OCI-LY7 (cell line): ENCODE measurements at regions not wholly inside any gene's neighbourhood (a gene's known extent, or its start where the extent isn't known, plus 50 kb on each side); places are given as distances from the start of the nearest gene placed in this dataset.

Experiments used
- EZH2phosphoT487 ChIP-seq: fragments of 200-600 bp; sonication (generic); IDR thresholded peaks from 2 replicates; pipeline ENCODE4 v1.6.1; 2018; ENCODE audit warnings: low read depth, borderline replicate concordance, mild to moderate bottlenecking, mixed run types, antibody characterized with exemption, low read length, moderate library complexity, mixed read lengths
- TF ChIP-seq, protein P1 (sequence below): fragments of 200-600 bp; sonication (generic); conservative IDR thresholded peaks from 2 replicates; pipeline ENCODE4 v1.5.1; 2014; ENCODE audit warnings: mild to moderate bottlenecking, antibody characterized with exemption, low read length, moderate library complexity, mixed read lengths

DNA sequence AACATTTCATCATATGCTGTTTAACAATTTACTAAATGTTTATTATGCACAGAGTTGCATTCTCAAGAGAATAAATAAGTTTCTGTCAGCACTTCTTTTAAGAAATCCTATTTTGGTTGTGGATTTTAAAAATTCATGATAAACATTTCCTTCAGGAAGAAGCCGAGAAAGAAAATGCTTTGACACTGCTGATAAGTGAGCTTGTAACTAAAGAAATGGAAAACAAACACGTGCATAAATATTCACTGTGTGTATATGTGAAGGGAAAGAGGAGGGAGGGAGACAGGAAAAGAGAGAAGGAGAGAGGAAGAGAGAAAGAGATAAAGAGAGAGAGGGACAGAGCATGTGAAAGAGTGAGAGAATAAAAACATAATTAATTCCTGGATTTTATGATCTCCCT is 1165.0 kb downstream of the DIAPH3 start:
- TF ChIP-seq, protein P1, sequence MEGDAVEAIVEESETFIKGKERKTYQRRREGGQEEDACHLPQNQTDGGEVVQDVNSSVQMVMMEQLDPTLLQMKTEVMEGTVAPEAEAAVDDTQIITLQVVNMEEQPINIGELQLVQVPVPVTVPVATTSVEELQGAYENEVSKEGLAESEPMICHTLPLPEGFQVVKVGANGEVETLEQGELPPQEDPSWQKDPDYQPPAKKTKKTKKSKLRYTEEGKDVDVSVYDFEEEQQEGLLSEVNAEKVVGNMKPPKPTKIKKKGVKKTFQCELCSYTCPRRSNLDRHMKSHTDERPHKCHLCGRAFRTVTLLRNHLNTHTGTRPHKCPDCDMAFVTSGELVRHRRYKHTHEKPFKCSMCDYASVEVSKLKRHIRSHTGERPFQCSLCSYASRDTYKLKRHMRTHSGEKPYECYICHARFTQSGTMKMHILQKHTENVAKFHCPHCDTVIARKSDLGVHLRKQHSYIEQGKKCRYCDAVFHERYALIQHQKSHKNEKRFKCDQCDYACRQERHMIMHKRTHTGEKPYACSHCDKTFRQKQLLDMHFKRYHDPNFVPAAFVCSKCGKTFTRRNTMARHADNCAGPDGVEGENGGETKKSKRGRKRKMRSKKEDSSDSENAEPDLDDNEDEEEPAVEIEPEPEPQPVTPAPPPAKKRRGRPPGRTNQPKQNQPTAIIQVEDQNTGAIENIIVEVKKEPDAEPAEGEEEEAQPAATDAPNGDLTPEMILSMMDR = no peak
- no peak for TF ChIP-seq EZH2phosphoT487
